Hepatocyte (in vitro differentiated cells): ENCODE measurements at regions not wholly inside any gene's neighbourhood (a gene's known extent, or its start where the extent isn't known, plus 50 kb on each side); places are given as distances from the start of the nearest gene placed in this dataset.

ENCODE experiments used
- DNase-seq: peaks from one replicate; pipeline ENCODE4 v3.0.0-alpha.2; 2016; ENCODE audit warnings: low spot score
- H2AFZ ChIP-seq: fragments of 200-600 bp; sonication (generic); 2 replicates; pipeline ENCODE4 v1.6.0; 2016; ENCODE audit warnings: antibody characterized with exemption, mild to moderate bottlenecking
- H3K27ac ChIP-seq: fragments of 200-600 bp; sonication (generic); 2 replicates; pipeline ENCODE4 v1.5.1; 2016; ENCODE audit warnings: mild to moderate bottlenecking
- H3K27me3 ChIP-seq: fragments of 200-600 bp; sonication (generic); 2 replicates; pipeline ENCODE4 v1.6.1; 2016
- H3K36me3 ChIP-seq: fragments of 200-600 bp; sonication (generic); replicated peaks from 2 replicates; pipeline ENCODE4 v1.5.1; 2016; ENCODE audit warnings: low read depth; ENCODE audit not compliant: insufficient read depth
- H3K4me1 ChIP-seq: fragments of 200-600 bp; sonication (generic); 2 replicates; pipeline ENCODE4 v1.5.1; 2016; ENCODE audit warnings: mild to moderate bottlenecking, moderate library complexity; ENCODE audit not compliant: insufficient read depth
- H3K4me2 ChIP-seq: fragments of 200-600 bp; sonication (generic); 2 replicates; pipeline ENCODE4 v1.6.0; 2016
- H3K4me3 ChIP-seq: fragments of 200-600 bp; sonication (generic); 2 replicates; pipeline ENCODE4 v1.5.1; 2016; ENCODE audit warnings: mild to moderate bottlenecking
- H3K79me2 ChIP-seq: fragments of 200-600 bp; sonication (generic); 2 replicates; pipeline ENCODE4 v1.6.0; 2017; ENCODE audit warnings: mild to moderate bottlenecking
- H3K9me2 ChIP-seq: fragments of 200-600 bp; sonication (generic); replicated peaks from 2 replicates; pipeline ENCODE4 v1.6.0; 2017; ENCODE audit warnings: mild to moderate bottlenecking; ENCODE audit not compliant: insufficient read depth
- H3K9me3 ChIP-seq: fragments of 200-600 bp; sonication (generic); 2 replicates; pipeline ENCODE4 v1.5.1; 2016; ENCODE audit warnings: low read depth, mild to moderate bottlenecking
- H4K20me1 ChIP-seq: fragments of 200-600 bp; sonication (generic); 2 replicates; pipeline ENCODE4 v1.6.0; 2016; ENCODE audit warnings: mild to moderate bottlenecking; ENCODE audit not compliant: insufficient read depth, poor library complexity, severe bottlenecking
- EZH2 ChIP-seq: fragments of 200-600 bp; sonication (generic); IDR thresholded peaks from 2 replicates; pipeline ENCODE4 v1.6.1; 2016; ENCODE audit warnings: antibody characterized with exemption, mild to moderate bottlenecking, borderline replicate concordance
- EZH2phosphoT487 ChIP-seq: fragments of 200-600 bp; sonication (generic); IDR thresholded peaks from one replicate; pipeline ENCODE4 v1.6.1; 2018; ENCODE audit warnings: antibody characterized with exemption, mild to moderate bottlenecking, low read depth, moderate library complexity; ENCODE audit not compliant: unreplicated experiment, severe bottlenecking
- WGBS: methylation state at CpG from one replicate; pipeline ENCODE4 v1.1.6; 2016; ENCODE audit warnings: low lambda C conversion rate; ENCODE audit errors: missing lambda C conversion rate; 5-methylcytosine and 5-hydroxymethylcytosine counted together
- TF ChIP-seq, protein P1 (sequence below): fragments of 200-600 bp; sonication (generic); IDR thresholded peaks from 2 replicates; pipeline ENCODE4 v1.5.1; 2016; ENCODE audit warnings: antibody characterized with exemption, mild to moderate bottlenecking; ENCODE audit not compliant: poor library complexity

DNA sequence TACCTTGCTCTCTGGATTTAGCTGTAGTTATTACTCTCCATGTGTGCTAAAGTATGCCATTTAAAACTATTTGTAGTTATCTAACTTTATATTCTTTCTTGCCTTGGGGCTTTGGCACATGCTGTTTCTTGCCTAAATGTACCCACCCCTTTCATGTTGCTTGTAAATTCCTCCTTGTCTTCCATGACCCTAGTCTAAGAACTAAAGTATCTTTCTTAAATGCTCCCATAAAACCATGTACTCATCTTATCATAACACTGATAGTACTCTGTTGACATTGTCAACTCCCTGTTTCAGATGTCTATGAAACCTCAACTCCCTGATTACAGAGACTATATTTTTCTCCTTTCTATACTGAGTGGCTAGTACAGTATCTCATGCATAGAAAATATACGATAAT is 564.9 kb upstream of the IRAK1BP1 start:
- Histone ChIP-seq H3K27ac (no peak overlapping the region), H3K27me3 (no peaks in the 10 kb centered on the region), H3K4me3 (no peak overlapping the region), H3K4me2 (no peak overlapping the region), H3K4me1 (no peaks in the 10 kb centered on the region), H3K9me3 (no peaks in the 10 kb centered on the region), H3K79me2 (no peaks in the 10 kb centered on the region), H4K20me1 (no peaks in the 10 kb centered on the region), H3K9me2 (no peaks in the 10 kb centered on the region), H3K36me3 (no peaks in the 10 kb centered on the region), H2AFZ (no peak overlapping the region)
- TF ChIP-seq, protein P1, sequence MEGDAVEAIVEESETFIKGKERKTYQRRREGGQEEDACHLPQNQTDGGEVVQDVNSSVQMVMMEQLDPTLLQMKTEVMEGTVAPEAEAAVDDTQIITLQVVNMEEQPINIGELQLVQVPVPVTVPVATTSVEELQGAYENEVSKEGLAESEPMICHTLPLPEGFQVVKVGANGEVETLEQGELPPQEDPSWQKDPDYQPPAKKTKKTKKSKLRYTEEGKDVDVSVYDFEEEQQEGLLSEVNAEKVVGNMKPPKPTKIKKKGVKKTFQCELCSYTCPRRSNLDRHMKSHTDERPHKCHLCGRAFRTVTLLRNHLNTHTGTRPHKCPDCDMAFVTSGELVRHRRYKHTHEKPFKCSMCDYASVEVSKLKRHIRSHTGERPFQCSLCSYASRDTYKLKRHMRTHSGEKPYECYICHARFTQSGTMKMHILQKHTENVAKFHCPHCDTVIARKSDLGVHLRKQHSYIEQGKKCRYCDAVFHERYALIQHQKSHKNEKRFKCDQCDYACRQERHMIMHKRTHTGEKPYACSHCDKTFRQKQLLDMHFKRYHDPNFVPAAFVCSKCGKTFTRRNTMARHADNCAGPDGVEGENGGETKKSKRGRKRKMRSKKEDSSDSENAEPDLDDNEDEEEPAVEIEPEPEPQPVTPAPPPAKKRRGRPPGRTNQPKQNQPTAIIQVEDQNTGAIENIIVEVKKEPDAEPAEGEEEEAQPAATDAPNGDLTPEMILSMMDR = no peak
- whole genome bisulfite sequencing = 75% methylated on average over 1 of the region's 1 CpG
- DNase-seq = no peak

DNA sequence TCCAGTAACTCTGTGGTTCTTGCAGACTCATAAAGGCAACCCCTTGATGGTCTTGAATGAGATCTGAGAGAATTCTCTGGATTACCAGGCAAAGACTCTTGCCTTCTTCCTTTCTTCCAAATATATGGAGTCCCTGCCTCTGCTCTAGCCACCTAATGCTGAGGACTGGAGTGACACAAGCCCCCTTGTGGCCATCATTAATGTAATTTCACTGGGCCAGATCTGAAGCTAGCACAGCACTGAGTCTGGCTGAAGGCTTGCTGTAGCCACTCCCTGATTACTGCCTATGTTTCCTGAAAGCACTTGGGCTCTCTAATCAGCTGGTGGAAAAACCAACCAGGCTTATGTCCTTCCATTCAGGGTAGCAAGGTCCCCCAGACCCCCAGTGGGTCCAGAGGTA is 559.3 kb upstream of the IRAK1BP1 start:
- TF ChIP-seq EZH2phosphoT487 (no peak), EZH2 (no peak)
- TF ChIP-seq, protein P1 = no peak
- no peaks in the 10 kb centered on the region for H4K20me1 ChIP-seq
- no peak for DNase-seq
- no peaks in the 10 kb centered on the region for H3K36me3 ChIP-seq
- H3K79me2 ChIP-seq = no peaks in the 10 kb centered on the region
- no peak overlapping the region for H2AFZ ChIP-seq
- H3K9me2 ChIP-seq = no peaks in the 10 kb centered on the region
- H3K4me3 ChIP-seq = no peak overlapping the region
- H3K4me2 ChIP-seq = no peak overlapping the region
- no peaks in the 10 kb centered on the region for H3K27me3 ChIP-seq
- H3K9me3 ChIP-seq = no peaks in the 10 kb centered on the region
- H3K4me1 ChIP-seq = no peaks in the 10 kb centered on the region
- no peak overlapping the region for H3K27ac ChIP-seq

DNA sequence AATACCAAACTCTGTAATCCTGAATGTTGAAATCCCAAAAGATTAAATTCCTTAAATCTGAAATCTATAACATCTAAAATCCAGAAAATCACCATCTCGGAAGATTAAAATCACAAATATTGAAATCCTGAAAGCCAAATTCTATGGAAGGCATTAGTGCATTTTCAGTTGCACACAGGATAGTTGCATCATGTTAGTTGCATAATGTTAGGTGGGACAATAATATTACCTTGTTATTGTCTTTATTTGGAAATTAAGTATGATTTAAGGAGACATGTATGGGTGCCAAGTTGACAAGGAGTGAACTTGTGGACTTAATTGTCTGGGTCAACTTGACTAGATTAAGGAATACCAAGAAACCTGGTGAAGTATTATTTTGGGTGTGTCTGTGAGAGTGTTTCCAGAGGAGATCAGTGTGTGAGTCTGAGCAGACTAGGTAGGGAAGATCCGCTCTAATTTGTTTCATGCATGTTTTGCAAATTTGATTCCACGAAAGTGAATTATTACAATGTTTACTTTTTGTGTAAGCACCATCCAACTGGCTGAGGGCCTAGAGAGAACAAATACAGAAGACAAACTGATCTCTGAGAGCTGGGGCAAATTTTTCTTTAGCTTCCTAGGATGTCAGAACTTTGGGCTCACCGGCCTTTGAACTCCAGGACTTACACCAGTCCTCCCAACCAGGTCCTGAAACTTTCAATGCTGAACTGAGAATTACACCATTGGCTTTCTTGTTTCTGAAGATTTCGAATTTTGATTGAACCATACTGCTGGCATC is 545.1 kb upstream of the IRAK1BP1 start:
- Histone ChIP-seq H3K79me2 (no peaks in the 10 kb centered on the region), H3K36me3 (no peaks in the 10 kb centered on the region), H3K9me2 (no peaks in the 10 kb centered on the region), H3K4me3 (no peak overlapping the region), H3K4me1 (no peaks in the 10 kb centered on the region), H3K27ac (no peak overlapping the region), H3K4me2 (no peak overlapping the region), H4K20me1 (no peaks in the 10 kb centered on the region), H3K9me3 (no peaks in the 10 kb centered on the region), H2AFZ (no peak overlapping the region), H3K27me3 (no peaks in the 10 kb centered on the region)
- WGBS = 77% methylated on average over 5 of the region's 5 CpGs
- TF ChIP-seq EZH2 (no peak), EZH2phosphoT487 (no peak)
- TF ChIP-seq, protein P1 = no peak
- no peak for DNase-seq

DNA sequence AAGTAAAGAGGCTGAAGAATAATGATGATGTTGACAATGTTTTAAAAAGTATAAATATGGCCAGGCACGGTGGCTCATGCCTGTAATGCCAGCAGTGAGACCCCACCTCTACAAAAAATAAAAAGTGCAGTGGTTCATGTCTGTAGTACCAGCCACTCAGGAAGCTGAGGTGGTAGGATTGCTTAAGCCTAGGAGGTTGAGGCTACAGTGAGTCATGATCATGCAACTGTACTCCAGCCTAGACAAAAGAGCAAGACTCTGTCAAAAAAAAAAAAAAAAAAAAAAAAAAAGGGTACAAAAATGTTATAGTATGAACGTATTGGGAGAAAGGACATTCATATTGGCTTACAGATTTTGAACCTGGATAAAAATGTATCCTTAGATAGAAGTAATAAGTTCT is 543.1 kb upstream of the IRAK1BP1 start:
- H3K9me3 ChIP-seq = no peaks in the 10 kb centered on the region
- H3K4me3 ChIP-seq = no peak overlapping the region
- H3K4me1 ChIP-seq = no peaks in the 10 kb centered on the region
- H4K20me1 ChIP-seq = no peaks in the 10 kb centered on the region
- no peaks in the 10 kb centered on the region for H3K9me2 ChIP-seq
- TF ChIP-seq EZH2phosphoT487 = no peak
- no peak for TF ChIP-seq EZH2
- TF ChIP-seq, protein P1 = no peak
- 78% methylated on average over 2 of the region's 2 CpGs for WGBS
- DNase-seq = no peak
- H3K27me3 ChIP-seq = no peaks in the 10 kb centered on the region
- no peak overlapping the region for H3K27ac ChIP-seq
- H3K79me2 ChIP-seq = no peaks in the 10 kb centered on the region
- H3K4me2 ChIP-seq = no peak overlapping the region
- H2AFZ ChIP-seq = no peak overlapping the region
- H3K36me3 ChIP-seq = no peaks in the 10 kb centered on the region
